Stimulated activated CD4-positive, alpha-beta T cell treated with anti-CD3 and anti-CD28 coated beads, Interleukin-4, amount 100 ng/mL, for 4 hours (primary cell): ENCODE measurements at regions not wholly inside any gene's neighbourhood (a gene's known extent, or its start where the extent isn't known, plus 50 kb on each side); places are given as distances from the start of the nearest gene placed in this dataset.

ENCODE experiments used
- DNase-seq, 2 experiments: peaks; one replicate each; pipeline ENCODE4 v3.0.0-alpha.2; 2020

DNA sequence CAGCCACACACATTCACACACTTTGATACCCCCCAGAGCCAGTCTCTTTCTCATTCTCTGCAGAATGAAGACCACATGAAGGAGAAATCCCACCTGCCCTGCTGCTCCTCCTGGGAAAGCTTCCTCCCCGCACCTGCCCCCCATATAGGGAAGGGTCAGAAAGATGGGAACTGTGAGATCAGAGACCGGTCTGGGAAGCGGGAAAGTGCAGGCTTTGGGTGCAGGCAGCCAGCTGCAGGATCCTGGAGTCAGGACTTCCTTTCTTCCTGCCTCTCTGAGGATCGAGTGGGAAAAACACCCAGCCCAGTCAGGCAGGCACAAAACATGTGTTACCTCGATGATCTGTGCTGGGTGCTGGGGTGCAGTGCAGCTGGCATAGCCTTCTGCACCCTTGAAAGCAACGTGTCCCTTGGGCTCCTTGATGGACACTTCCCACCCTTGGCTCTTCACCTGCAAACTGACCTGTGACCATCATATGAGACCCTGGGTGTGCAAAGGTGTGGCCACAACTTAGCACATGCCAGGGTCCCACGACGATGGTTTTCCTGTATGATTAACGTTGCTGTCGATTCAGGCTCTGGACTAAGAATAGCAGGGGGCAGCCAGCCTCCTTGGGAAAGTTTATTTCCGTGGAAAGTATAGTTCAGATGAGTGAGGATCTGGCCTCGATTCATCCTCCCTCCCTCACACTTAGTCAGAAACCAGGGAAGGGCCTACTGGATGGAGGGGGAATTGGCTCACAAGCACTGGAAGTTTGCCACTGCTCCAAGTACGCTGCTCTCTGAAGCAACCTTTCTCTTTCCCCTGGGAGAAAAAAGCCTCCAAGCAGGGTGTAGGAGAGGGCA lies 105.4 kb upstream of the MED13L start:
- no peak for DNase-seq

DNA sequence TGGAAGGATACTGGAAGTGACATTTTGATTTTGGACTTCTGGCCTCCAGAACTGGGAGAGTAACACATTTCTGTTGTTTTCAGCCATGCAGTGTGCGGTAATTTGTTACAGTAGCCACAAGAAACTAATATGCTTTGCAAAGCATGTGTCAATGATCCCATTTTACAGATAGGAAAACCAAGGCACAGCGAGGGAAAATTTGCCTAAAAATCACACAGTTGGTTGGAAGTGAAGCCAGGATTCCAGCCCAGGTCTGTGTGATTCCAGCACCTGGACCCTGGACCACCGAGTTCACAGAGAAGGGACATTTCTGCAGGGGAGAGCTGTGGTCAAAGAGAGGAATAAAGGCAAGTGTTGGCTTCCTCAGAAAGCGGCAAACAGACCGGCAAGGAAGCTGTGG lies 106.7 kb upstream of the MED13L start:
- DNase-seq = no peak

- DNase-seq = no peak
Measured at GRCh38 chr12:116384691-116385485, 107.4 kb upstream of the MED13L start.

DNA sequence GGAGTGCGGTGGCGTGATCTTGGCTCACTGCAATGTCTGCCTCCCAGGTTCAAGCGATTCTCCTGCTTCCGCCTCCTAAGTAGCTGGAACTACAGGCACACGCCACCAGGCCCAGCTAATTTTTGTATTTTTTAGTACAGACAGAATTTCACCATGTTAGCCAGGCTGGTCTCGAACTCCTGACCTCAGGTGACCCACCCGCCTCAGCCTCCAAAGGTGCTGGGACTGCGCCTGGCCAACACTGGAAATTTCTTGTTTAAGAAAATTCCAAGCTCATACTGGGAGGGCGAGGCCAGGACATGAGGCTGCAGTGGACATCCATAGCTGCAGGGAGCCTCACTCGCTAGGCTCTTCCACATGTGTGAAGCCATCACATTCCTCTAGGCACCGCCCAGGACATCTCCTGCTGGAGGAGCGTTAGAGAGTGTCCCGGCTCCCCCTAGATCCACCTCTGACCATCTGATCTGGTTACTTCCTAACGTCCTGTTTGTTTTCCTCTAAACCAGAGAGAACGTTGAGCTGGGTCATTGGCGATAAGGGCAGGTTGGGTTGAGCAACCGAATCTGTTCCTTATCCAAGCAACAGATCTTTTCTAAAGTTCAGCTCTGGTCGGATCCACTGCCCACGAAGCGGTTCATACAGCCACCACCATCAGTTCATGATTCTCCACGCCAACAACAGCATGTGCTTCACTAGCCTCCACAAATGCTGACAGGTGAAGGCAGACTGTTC lies 108.2 kb upstream of the MED13L start:
- no peak for DNase-seq

DNA sequence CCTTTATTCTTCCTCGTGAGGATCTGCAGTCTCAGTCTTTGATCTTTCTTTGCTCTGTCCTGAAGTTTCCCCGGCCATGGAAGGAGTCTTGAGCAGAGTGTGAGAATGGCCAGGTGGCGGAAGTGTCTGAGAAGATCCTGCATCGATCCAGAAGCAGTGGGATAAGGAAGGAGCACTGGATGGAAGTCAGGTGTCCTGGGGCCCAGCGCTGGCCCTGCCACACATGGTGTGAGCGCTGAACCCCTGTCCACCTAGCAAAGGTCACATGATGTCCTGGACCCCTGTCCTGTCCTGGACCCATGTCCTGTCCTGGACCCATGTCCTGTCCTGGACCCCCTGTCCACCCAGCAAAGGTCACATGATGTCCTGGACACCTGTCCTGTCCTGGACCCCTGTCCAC lies 111.8 kb upstream of the MED13L start:
- no peak for DNase-seq

DNA sequence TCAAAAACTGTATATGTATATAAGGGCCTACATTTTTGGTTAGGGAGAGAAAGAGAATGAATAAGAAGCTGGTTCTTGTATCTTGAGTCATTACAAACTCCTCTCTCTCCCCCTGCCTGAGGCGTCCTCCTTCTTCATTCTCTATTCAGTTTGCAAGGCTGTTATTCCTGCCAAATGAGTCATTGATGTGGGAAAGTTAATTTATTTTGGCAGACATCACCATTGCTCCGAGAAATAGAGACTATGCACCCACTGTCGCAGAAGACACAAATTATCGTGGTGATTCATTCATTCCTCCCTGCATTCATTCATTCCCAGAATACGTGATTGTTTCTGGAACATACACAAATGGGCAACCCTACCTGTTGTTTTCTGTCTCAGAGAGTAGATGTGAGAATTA lies 112.5 kb upstream of the MED13L start:
- DNase-seq = no peak

- DNase-seq = no peak
Measured at GRCh38 chr12:116390401-116391335, 113.2 kb upstream of the MED13L start.

GRCh38 chr12:116391501-116391900 lies 114.0 kb upstream of the MED13L start:
- no peak for DNase-seq

DNA sequence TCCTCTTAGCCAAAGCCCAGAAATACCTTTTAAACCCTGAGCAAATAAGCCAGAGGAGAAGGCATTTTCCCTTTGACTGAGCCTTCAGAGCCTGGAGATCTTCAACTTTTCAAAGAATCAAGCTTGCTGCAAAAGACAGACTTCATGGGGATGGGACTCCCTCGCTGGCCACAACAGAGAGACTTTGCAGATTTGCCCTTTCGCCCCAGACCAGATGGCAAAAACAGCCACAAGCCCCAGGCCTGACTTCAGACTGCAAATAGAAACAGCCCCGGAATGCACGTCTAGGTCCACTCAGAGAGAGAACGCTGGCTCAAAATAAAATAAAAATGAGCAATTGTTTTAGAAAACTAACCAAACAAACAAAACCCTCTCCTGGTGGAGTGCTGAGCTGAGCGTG lies 114.6 kb upstream of the MED13L start:
- no peak for DNase-seq

GRCh38 chr12:116393255-116393654 lies 115.8 kb upstream of the MED13L start:
- DNase-seq = no peak

DNA sequence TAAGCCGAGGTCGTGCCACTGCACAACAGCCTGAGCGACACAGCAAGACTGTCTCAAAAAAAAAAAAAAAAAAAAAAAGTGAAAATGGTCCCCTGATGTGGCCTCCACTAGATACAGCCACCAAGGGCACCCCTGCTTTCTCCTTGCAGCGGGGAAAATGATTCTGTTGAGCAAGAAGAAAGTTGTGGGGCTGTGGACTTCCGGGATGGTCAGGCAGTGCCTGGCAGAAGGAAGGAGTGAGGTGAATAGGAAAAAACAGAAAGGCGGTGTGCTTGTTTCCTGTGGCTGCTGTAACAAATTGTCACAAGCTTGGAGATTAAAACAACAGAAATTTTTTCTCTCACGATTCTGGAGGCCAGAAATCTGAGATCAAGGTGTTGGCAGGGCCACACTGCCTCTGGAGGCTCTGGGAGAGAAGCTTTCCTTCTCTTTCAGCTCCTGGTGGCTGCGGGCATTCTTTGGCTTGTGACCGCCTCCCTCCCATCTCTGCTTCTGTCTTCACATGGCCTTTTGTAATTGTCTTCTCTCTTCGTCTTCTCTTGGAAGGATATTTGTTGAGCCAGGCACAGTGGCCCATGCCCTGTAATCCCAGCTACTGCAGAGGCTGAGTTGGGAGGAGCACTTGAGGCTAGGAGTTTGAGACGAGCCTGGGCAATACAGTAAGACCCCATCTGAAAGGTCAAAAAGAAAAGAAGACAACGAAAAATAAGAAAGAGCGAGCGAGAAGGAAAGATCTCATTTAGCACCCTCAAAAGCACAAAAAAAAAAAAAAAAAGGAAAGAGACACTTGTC lies 116.6 kb upstream of the MED13L start:
- no peak for DNase-seq

GRCh38 chr12:116395396-116395795 lies 117.9 kb upstream of the MED13L start:
- DNase-seq = no peak

DNA sequence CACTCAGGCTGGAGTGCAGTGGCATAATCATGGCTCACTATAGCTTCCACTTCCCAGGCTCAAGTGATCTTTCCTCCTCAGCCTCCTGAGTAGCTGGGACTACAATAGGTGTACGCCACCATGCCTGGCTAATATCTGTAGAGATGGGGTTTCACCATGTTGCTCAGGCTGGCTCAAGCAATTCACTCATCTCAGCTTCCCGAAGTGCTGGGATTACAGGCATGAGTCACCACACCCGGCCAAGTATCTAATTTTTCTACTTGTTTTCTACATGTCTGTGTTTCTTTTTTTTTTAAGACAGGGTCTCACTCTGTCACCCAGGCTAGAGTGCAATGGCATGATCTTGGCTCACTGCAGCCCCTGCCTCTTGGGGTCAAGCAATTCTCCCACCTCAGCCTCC lies 119.7 kb upstream of the MED13L start:
- DNase-seq = no peak

- DNase-seq = no peak
Measured at GRCh38 chr12:116398193-116398592, 120.7 kb upstream of the MED13L start.

DNA sequence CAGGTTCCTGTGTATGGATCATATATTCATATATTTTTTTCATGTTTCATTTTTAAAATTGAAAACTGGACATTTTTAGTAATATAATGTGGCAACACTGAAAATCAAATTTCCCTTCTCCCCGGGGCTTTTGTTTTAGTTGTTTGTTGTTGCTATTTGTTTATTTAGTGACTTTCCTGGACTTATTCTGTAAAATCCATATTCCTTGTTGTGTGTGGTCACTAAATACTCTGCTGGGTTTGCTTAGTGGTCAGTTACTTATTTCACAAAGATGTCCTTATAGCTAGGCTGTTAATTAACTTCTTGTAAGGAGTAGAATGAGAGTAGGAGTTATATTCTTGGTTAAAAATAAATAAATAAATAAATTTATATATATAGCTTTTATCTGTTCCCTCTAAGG lies 121.6 kb upstream of the MED13L start:
- DNase-seq = no peak

- no peak for DNase-seq
Measured at GRCh38 chr12:116400636-116401372, 123.3 kb upstream of the MED13L start.

DNA sequence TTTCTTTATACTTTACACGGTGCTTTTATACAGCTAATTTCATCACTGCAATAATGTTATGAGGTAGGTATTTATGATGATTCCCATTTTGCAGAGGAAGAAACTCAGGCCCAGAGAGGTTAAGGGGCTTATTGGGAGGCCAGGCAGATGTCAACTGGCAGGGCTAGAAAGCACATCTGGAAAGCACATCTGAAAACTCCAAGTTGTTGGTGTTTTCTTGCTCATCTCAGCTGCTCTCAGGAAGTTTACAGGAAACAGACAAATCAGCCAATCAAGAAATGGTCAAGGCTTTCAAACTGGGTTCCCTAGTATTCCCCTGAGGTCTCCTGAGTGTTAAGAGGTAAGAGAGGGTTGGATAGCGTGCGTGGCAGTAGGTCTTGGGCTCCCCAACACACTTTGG lies 124.1 kb upstream of the MED13L start:
- DNase-seq = no peak

DNA sequence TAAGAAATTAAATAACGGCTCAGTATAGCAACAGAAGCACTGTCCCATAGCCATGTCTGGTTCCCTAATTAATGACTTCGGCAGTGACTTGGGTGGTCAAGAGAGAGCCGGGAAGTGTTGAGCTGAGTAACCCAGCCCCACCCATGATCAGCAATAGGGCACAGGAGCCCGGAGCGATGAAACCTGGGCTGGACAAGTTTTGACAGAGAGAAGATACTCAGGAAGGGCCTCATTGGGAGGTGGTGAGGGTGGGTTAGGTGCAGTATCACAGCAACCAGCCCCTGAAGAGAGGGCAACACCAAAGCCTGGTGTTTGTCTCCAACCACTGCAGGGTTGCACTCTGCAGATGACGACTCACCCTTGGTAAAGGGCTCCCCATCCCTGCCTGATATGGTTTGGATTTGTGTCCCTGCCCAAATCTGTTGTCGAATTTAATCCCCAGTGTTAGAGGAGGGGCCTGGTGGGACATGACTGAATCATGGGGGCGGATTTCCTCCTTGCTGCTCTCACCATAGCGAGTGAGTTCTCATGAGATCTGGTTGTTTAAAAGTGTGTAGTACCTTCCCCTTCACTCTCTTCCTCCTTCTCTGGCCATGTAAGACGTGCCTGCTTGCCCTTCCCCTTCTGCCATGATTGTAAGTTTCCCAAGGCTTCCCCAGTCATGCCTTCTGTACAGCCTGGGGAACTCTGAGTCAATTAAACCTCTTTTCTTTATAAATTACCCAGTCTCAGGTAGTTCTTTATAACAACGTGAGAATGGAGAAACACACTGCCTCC lies 124.9 kb upstream of the MED13L start:
- no peak for DNase-seq

DNA sequence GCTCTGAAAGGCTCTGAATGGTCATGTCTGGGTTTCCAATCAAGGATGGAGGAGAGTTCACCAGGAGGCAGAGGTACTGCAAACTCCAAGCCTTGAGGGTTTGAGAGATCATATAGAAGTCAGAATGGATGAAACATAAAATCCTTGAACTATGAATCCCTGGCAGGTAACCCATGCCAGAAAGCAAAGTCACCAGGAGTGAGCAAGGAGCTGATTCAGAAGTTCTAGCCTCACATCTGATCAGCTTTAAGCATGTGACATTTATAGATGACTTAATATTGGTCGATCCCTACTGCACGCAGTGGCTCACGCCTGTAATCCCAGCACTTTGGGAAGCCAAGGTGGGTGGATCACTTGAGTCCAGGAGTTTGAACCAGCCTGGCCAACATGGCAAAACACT lies 126.1 kb upstream of the MED13L start:
- no peak for DNase-seq

- no peak for DNase-seq
Measured at GRCh38 chr12:116404247-116404646, 126.8 kb upstream of the MED13L start.
